ENCODE measurements at regions not wholly inside any gene's neighbourhood (a gene's known extent, or its start where the extent isn't known, plus 50 kb on each side); places are given as distances from the start of the nearest gene placed in this dataset.

DNA sequence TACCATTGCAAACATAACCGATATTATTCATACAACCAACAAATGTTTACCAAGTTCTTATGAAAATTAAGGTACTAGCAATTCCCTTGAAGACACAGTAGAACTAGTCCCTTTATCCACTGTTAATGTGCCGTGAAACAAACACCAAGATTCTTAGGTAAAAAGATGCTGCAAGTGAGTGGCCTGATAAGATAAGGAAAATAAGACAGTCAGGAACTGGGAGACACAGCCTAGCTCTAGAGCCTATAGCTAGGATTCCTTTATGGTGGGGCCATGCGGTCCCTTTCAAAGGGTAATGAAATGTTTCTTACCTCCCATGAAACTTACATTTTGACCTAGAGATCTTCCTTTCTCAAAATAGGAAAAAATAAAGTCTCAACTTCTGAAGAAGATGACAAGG is 658.4 kb upstream of the MIR17HG start (continued):
- TF ChIP-seq, protein P1, sequence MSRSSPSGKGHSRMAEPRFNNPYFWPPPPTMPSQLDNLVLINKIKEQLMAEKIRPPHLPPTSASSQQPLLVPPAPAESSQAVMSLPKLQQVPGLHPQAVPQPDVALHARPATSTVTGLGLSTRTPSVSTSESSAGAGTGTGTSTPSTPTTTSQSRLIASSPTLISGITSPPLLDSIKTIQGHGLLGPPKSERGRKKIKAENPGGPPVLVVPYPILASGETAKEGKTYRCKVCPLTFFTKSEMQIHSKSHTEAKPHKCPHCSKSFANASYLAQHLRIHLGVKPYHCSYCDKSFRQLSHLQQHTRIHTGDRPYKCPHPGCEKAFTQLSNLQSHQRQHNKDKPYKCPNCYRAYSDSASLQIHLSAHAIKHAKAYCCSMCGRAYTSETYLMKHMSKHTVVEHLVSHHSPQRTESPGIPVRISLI (tag by site-specific recombination; IDR thresholded peaks at IDR 0.05): no peak
- no peak for TF ChIP-seq ZBTB48 (tag by site-specific recombination; IDR thresholded peaks at IDR 0.05)
- no peak for TF ChIP-seq ZNF10 (tag by site-specific recombination; IDR thresholded peaks at IDR 0.05)
- TF ChIP-seq BCL11B (tag by site-specific recombination; IDR thresholded peaks at IDR 0.05; ENCODE audit: low read depth): no peak
- TF ChIP-seq ZNF302 (tag by site-specific recombination; IDR thresholded peaks at IDR 0.05; ENCODE audit: low read depth): no peak
- TF ChIP-seq ZBTB1 (tag by site-specific recombination; IDR thresholded peaks at IDR 0.05): no peak

DNA sequence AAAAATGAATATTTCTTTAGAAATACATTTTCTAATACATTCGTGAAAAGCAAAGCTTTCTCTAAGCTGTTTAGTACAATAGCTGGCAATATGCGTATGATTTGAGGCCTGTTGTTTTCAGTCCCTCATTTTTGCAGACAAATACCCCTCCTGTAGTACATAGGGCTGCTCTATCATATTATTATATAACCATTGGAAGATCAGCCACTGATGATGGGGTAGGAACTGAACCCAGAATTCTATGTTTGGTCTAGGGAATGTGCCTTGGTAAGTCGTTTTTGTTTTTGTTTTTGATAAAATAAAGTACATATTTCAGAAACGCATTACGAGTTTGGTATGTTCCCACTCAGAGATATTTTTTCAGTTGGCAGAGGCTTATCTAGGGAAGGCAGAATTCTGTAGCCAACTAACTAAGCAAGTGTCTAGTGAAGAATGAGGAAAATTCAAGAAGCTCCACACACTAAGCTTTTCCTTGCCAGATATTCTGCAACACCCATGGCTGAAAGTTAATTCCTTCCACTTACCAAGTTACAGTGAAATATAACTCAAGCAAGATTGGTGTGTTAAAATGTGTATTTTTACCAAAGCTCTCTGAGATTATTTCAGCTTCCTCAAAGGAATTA is 656.9 kb upstream of the MIR17HG start:
- ChIA-PET POLR2A (no interaction called here), CTCF (no interaction called here)
- Histone ChIP-seq H3K4me1 (ENCODE audit: control insufficient read depth, insufficient read depth, low read length) (no peaks in the 10 kb centered on the region), H3K36me3 (ENCODE audit: control insufficient read depth in 2 of 2, insufficient read depth in 1 of 2, low read length in 2 of 2) (no peaks in the 10 kb centered on the region), H3K27ac (ENCODE audit: extremely low read depth, low read depth, low read length) (no peak overlapping the region), H3K9me3 (ENCODE audit: control insufficient read depth, insufficient read depth, low read depth, low read length) (no peaks in the 10 kb centered on the region), H3K4me3 (ENCODE audit: low read depth, low read length) (no peak overlapping the region)
- TF ChIP-seq ZNF549 (tag by site-specific recombination; IDR thresholded peaks at IDR 0.05) (no peak), ZNF155 (tag by site-specific recombination; IDR thresholded peaks at IDR 0.05) (no peak), ZNF555 (tag by site-specific recombination; conservative IDR thresholded peaks at IDR 0.05) (no peak), ZNF37A (tag by site-specific recombination; IDR thresholded peaks at IDR 0.05) (no peak)

DNA sequence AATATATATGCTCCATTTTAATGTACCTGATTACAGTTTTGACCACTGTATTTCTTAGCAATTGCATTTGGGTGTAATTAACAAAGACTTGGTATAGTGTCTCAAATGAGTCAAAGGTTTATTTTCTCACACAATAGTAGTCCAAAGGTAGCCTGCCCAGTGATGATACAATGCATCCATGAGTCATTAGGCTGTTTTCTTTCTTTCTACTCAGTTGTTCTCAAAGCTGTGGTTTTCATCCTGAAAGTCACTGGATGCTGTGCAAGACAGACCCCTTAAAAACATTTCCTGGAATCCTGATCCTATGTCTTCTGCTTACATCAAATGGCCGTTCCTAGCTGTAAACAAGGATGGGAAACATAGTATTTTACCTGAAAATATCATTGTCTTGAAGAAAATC is 651.2 kb upstream of the MIR17HG start:
- H3K4me3 ChIP-seq (ENCODE audit: low read depth, low read length): no peak overlapping the region
- H3K9me3 ChIP-seq (ENCODE audit: control insufficient read depth, insufficient read depth, low read depth, low read length): no peaks in the 10 kb centered on the region
- H3K4me1 ChIP-seq (ENCODE audit: control insufficient read depth, insufficient read depth, low read length): no peaks in the 10 kb centered on the region
- no peaks in the 10 kb centered on the region for H3K36me3 ChIP-seq (ENCODE audit: control insufficient read depth in 2 of 2, insufficient read depth in 1 of 2, low read length in 2 of 2)
- CTCF ChIA-PET: no interaction called here
- TF ChIP-seq ZNF292 (tag by site-specific recombination; IDR thresholded peaks at IDR 0.05; ENCODE audit: borderline replicate concordance, low read depth): no peak
- no peak for TF ChIP-seq ZFP3 (tag by site-specific recombination; IDR thresholded peaks at IDR 0.05; ENCODE audit: low read depth)
- TF ChIP-seq HOXA7 (CRISPR knock-in tag; IDR thresholded peaks at IDR 0.05; ENCODE audit: borderline replicate concordance): no peak
- no peak for TF ChIP-seq ZNF202 (tag by site-specific recombination; IDR thresholded peaks at IDR 0.05; ENCODE audit: borderline replicate concordance)
- TF ChIP-seq, protein P2, sequence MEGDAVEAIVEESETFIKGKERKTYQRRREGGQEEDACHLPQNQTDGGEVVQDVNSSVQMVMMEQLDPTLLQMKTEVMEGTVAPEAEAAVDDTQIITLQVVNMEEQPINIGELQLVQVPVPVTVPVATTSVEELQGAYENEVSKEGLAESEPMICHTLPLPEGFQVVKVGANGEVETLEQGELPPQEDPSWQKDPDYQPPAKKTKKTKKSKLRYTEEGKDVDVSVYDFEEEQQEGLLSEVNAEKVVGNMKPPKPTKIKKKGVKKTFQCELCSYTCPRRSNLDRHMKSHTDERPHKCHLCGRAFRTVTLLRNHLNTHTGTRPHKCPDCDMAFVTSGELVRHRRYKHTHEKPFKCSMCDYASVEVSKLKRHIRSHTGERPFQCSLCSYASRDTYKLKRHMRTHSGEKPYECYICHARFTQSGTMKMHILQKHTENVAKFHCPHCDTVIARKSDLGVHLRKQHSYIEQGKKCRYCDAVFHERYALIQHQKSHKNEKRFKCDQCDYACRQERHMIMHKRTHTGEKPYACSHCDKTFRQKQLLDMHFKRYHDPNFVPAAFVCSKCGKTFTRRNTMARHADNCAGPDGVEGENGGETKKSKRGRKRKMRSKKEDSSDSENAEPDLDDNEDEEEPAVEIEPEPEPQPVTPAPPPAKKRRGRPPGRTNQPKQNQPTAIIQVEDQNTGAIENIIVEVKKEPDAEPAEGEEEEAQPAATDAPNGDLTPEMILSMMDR (tag by site-specific recombination; IDR thresholded peaks at IDR 0.05): no peak
- TF ChIP-seq ZNF600 (tag by site-specific recombination; IDR thresholded peaks at IDR 0.05): no peak
- TF ChIP-seq ZNF2 (tag by site-specific recombination; IDR thresholded peaks at IDR 0.05): no peak
- no peak for TF ChIP-seq ZNF426 (tag by site-specific recombination; IDR thresholded peaks at IDR 0.05)
- no peak for TF ChIP-seq ZNF223 (tag by site-specific recombination; IDR thresholded peaks at IDR 0.05)
- no peak for TF ChIP-seq SP3 (tag by site-specific recombination; IDR thresholded peaks at IDR 0.05)
- no peak for TF ChIP-seq TRIM28 (IDR thresholded peaks at IDR 0.05; ENCODE audit: borderline replicate concordance, low read length)
- TF ChIP-seq ZNF792 (tag by site-specific recombination; IDR thresholded peaks at IDR 0.05): no peak
- no peak for TF ChIP-seq ZSCAN30 (tag by site-specific recombination; IDR thresholded peaks at IDR 0.05)
- TF ChIP-seq ZNF585B (tag by site-specific recombination; IDR thresholded peaks at IDR 0.05): no peak
- POLR2A ChIA-PET: no interaction called here
- H3K27ac ChIP-seq (ENCODE audit: extremely low read depth, low read depth, low read length): no peak overlapping the region

Data from HEK293 (cell line).